ENCODE measurements at regions not wholly inside any gene's neighbourhood (a gene's known extent, or its start where the extent isn't known, plus 50 kb on each side); places are given as distances from the start of the nearest gene placed in this dataset.

- Histone ChIP-seq H3K9ac (ENCODE audit: insufficient read depth, low read depth, low read length) (no peak overlapping the region), H3K36me3 (replicated peaks in 1 of 2; ENCODE audit: control insufficient read depth in 1 of 2, insufficient read depth in 2 of 2, low read length in 2 of 2) (no peaks in the 10 kb centered on the region), H2AFZ (ENCODE audit: low read length) (no peak overlapping the region), H3K27ac (ENCODE audit: extremely low read length, insufficient read depth, low read length) (no peak overlapping the region), H3K4me1 (ENCODE audit: insufficient read depth, low read length) (no peaks in the 10 kb centered on the region), H3K4me3 (replicated peaks in 1 of 3; ENCODE audit: insufficient read depth in 1 of 3, low read depth in 2 of 3, low read length in 3 of 3) (no peak overlapping the region), H4K20me1 (ENCODE audit: insufficient read depth, low read length) (no peaks in the 10 kb centered on the region), H3K4me2 (ENCODE audit: low read depth, low read length) (no peak overlapping the region), H3K27me3 (ENCODE audit: control insufficient read depth in 1 of 2, insufficient read depth in 2 of 2, low read length in 2 of 2) (peaks cover 0 to 7% of the 10 kb centered on the region in 2 experiments; a peak in 3 of 5 replicates), H3K79me2 (ENCODE audit: insufficient read depth, low read length) (no peaks in the 10 kb centered on the region), H3K9me3 (ENCODE audit: low read length) (no peaks in the 10 kb centered on the region)
- FAIRE-seq: no peak
- in situ Hi-C loops (cut with HindIII; ENCODE audit: extremely low pct_ligation_motif_present, low pct_unique_long_range_greater_than_20kb) (no loop called here), intact Hi-C loops (cut with micrococcal nuclease; ENCODE audit: unreplicated experiment) (no loop called here)
- ATAC-seq: no peak
- WGBS (ENCODE audit: low lambda C conversion rate): 72% methylated on average over 1 of the region's 1 CpG
- no peak for DNase-seq (ENCODE audit: low spot score)
- POLR2A ChIA-PET: no interaction called here
- BruUV-seq (replicated peaks): no TSS peak
- TF ChIP-seq PBX3 (CRISPR knock-in tag; IDR thresholded peaks at IDR 0.05; ENCODE audit: borderline replicate concordance) (no peak), ZNF770 (CRISPR knock-in tag; IDR thresholded peaks at IDR 0.05) (peak; percentile 81), ZZZ3 (CRISPR knock-in tag; IDR thresholded peaks at IDR 0.05; ENCODE audit: borderline replicate concordance) (no peak), SP1 (IDR thresholded peaks at IDR 0.05) (no peak), SP1 (CRISPR knock-in tag; IDR thresholded peaks at IDR 0.05) (no peak), CHCHD3 (CRISPR knock-in tag; IDR thresholded peaks at IDR 0.05) (no peak)
- CTCF ChIA-PET (ENCODE audit: low intra/inter-chr PET ratio, low total read pairs): no interaction called here
Measured at GRCh38 chr2:128452024-128452411, 133.3 kb upstream of the HS6ST1 start.
